HG02642 (cell line): ENCODE measurements at regions not wholly inside any gene's neighbourhood (a gene's known extent, or its start where the extent isn't known, plus 50 kb on each side); places are given as distances from the start of the nearest gene placed in this dataset.
"Not testable (repeated sequence)": the region's sequence is repeated elsewhere in the genome, so short reads cannot be mapped to it uniquely, and the experiment has no call there.

Experiments
- ATAC-seq: cut with Tn5 transposase; IDR thresholded peaks from one replicate; pipeline ENCODE4 v1.9.1; 2021; ENCODE audit warnings: mild to moderate bottlenecking; ENCODE audit not compliant: unreplicated experiment, poor library complexity

- no peak for ATAC-seq
Measured at GRCh38 chr10:53664282-53665019, 891.9 kb upstream of the MBL2 start.

- ATAC-seq, result no peak
Measured at GRCh38 chr10:53650794-53651193, 878.2 kb upstream of the MBL2 start.

GRCh38 chr10:53647221-53647620 lies 874.6 kb upstream of the MBL2 start:
- ATAC-seq, result not testable (repeated sequence)

- ATAC-seq, result no peak
Measured at GRCh38 chr10:53646525-53646924, 873.9 kb upstream of the MBL2 start.

- ATAC-seq, result no peak
Measured at GRCh38 chr10:53645951-53646350, 873.4 kb upstream of the MBL2 start.

- no peak for ATAC-seq
Measured at GRCh38 chr10:53638006-53638405, 865.4 kb upstream of the MBL2 start.

- no peak for ATAC-seq
Measured at GRCh38 chr10:53624722-53625121, 852.1 kb upstream of the MBL2 start.

GRCh38 chr10:53622201-53622600 lies 849.6 kb upstream of the MBL2 start:
- ATAC-seq, result no peak

- ATAC-seq, result no peak
Measured at GRCh38 chr10:53619671-53620070, 847.1 kb upstream of the MBL2 start.

- ATAC-seq, result no peak
Measured at GRCh38 chr10:53607691-53608090, 835.1 kb upstream of the MBL2 start.

GRCh38 chr10:53606981-53607380 lies 834.4 kb upstream of the MBL2 start:
- no peak for ATAC-seq

GRCh38 chr10:53601260-53601875 lies 828.8 kb upstream of the MBL2 start:
- peak; percentile 78 for ATAC-seq

GRCh38 chr10:53598914-53599313 lies 826.3 kb upstream of the MBL2 start:
- no peak for ATAC-seq

- no peak for ATAC-seq
Measured at GRCh38 chr10:53597835-53598251, 825.3 kb upstream of the MBL2 start.

GRCh38 chr10:53580465-53580864 lies 807.9 kb upstream of the MBL2 start:
- no peak for ATAC-seq

GRCh38 chr10:53579773-53580172 lies 807.2 kb upstream of the MBL2 start:
- no peak for ATAC-seq

GRCh38 chr10:53574024-53574423 lies 801.4 kb upstream of the MBL2 start:
- ATAC-seq, result no peak

- ATAC-seq, result no peak
Measured at GRCh38 chr10:53573498-53573897, 800.9 kb upstream of the MBL2 start.

GRCh38 chr10:53572799-53573198 lies 800.2 kb upstream of the MBL2 start:
- no peak for ATAC-seq

GRCh38 chr10:53570221-53570620 lies 797.6 kb upstream of the MBL2 start:
- no peak for ATAC-seq

GRCh38 chr10:53569455-53569854 lies 796.9 kb upstream of the MBL2 start:
- no peak for ATAC-seq

- no peak for ATAC-seq
Measured at GRCh38 chr10:53548664-53549063, 776.1 kb upstream of the MBL2 start.
